H9 (cell line): ENCODE measurements at regions not wholly inside any gene's neighbourhood (a gene's known extent, or its start where the extent isn't known, plus 50 kb on each side); places are given as distances from the start of the nearest gene placed in this dataset.

Source experiments
- DNase-seq: peaks from one replicate; pipeline ENCODE4 v3.0.0-alpha.2; 2017
- H2AFZ ChIP-seq: one replicate; pipeline ENCODE4 v1.6.1; 2013; ENCODE audit warnings: mild to moderate bottlenecking, low read length, control low read depth, moderate library complexity
- H2AK5ac ChIP-seq: 2 replicates; pipeline ENCODE4 v1.6.1; 2013; ENCODE audit warnings: low read length, control low read depth, mixed read lengths; ENCODE audit not compliant: insufficient read length
- H2BK120ac ChIP-seq: one replicate; pipeline ENCODE4 v1.6.1; 2013; ENCODE audit warnings: low read depth, mild to moderate bottlenecking, low read length, control low read depth, inconsistent platforms; ENCODE audit not compliant: poor library complexity, severe bottlenecking
- H2BK12ac ChIP-seq: 2 replicates; pipeline ENCODE4 v1.6.1; 2013; ENCODE audit warnings: low read length, control low read depth, mixed read lengths, low read depth; ENCODE audit not compliant: insufficient read length
- H2BK15ac ChIP-seq: 2 replicates; pipeline ENCODE4 v1.6.1; 2013; ENCODE audit warnings: low read depth, low read length, control low read depth
- H2BK20ac ChIP-seq: one replicate; pipeline ENCODE4 v1.6.1; 2013; ENCODE audit warnings: low read depth, mild to moderate bottlenecking, low read length, control low read depth, inconsistent platforms; ENCODE audit not compliant: poor library complexity, severe bottlenecking
- H2BK5ac ChIP-seq: 2 replicates; pipeline ENCODE4 v1.6.1; 2013; ENCODE audit warnings: low read length, control low read depth, mixed read lengths; ENCODE audit not compliant: insufficient read length
- H3K14ac ChIP-seq: 2 replicates; pipeline ENCODE4 v1.6.1; 2013; ENCODE audit warnings: low read length, control low read depth; ENCODE audit not compliant: insufficient read depth
- H3K18ac ChIP-seq: 2 replicates; pipeline ENCODE4 v1.6.1; 2013; ENCODE audit warnings: low read depth, mild to moderate bottlenecking, mixed read lengths, low read length, control low read depth; ENCODE audit not compliant: insufficient read length
- H3K23ac ChIP-seq: 2 replicates; pipeline ENCODE4 v1.6.1; 2013; ENCODE audit warnings: low read length, control low read depth, mixed read lengths, low read depth; ENCODE audit not compliant: insufficient read length
- H3K23me2 ChIP-seq: 2 replicates; pipeline ENCODE4 v1.6.1; 2013; ENCODE audit warnings: low read depth, mild to moderate bottlenecking, mixed read lengths, low read length, control low read depth; ENCODE audit not compliant: insufficient read length, poor library complexity, severe bottlenecking
- H3K27ac ChIP-seq: 2 replicates; pipeline ENCODE4 v1.5.1; 2013; ENCODE audit warnings: low read length, control low read depth, mixed read lengths, low read depth; ENCODE audit not compliant: insufficient read length
- H3K27me3 ChIP-seq: 2 replicates; pipeline ENCODE4 v1.6.1; 2013; ENCODE audit warnings: low read length, control low read depth, inconsistent platforms; ENCODE audit not compliant: insufficient read depth
- H3K4ac ChIP-seq: 2 replicates; pipeline ENCODE4 v1.6.1; 2013; ENCODE audit warnings: low read depth, mild to moderate bottlenecking, control low read depth, inconsistent platforms, low read length, moderate library complexity
- H3K4me1 ChIP-seq: 2 replicates; pipeline ENCODE4 v1.6.1; 2013; ENCODE audit warnings: low read length, control low read depth, inconsistent platforms; ENCODE audit not compliant: insufficient read depth
- H3K4me2 ChIP-seq: 2 replicates; pipeline ENCODE4 v1.6.1; 2013; ENCODE audit warnings: low read length, control low read depth, mixed read lengths; ENCODE audit not compliant: insufficient read length, insufficient read depth
- H3K56ac ChIP-seq: 2 replicates; pipeline ENCODE4 v1.6.1; 2013; ENCODE audit warnings: low read depth, mild to moderate bottlenecking, mixed read lengths, low read length, control low read depth; ENCODE audit not compliant: insufficient read length
- H3K79me1 ChIP-seq: 2 replicates; pipeline ENCODE4 v1.6.1; 2013; ENCODE audit warnings: low read depth, mild to moderate bottlenecking, moderate library complexity, low read length, control low read depth, inconsistent platforms; ENCODE audit not compliant: insufficient read depth, poor library complexity, severe bottlenecking
- H3K79me2 ChIP-seq: 2 replicates; pipeline ENCODE4 v1.6.1; 2013; ENCODE audit warnings: low read length, control low read depth, inconsistent platforms; ENCODE audit not compliant: insufficient read depth
- H3K9ac ChIP-seq: 2 replicates; pipeline ENCODE4 v1.6.1; 2013; ENCODE audit warnings: low read length, control low read depth, mixed read lengths; ENCODE audit not compliant: insufficient read length; ENCODE audit errors: extremely low read depth
- H3K9me3 ChIP-seq: one replicate; pipeline ENCODE4 v1.6.1; 2013; ENCODE audit warnings: low read depth, low read length, inconsistent platforms; ENCODE audit not compliant: control insufficient read depth
- H3T11ph ChIP-seq: one replicate; pipeline ENCODE4 v1.6.1; 2013; ENCODE audit warnings: mild to moderate bottlenecking, low read length, control low read depth, inconsistent platforms
- H4K20me1 ChIP-seq: one replicate; pipeline ENCODE4 v1.6.1; 2013; ENCODE audit not compliant: control insufficient read depth, insufficient read length, insufficient read depth
- H4K5ac ChIP-seq: 2 replicates; pipeline ENCODE4 v1.6.1; 2013; ENCODE audit warnings: low read depth, mild to moderate bottlenecking, mixed read lengths, low read length, control low read depth; ENCODE audit not compliant: insufficient read length
- H4K8ac ChIP-seq: replicated peaks from 2 replicates; pipeline ENCODE4 v1.6.1; 2013; ENCODE audit warnings: low read length, control low read depth, mixed read lengths, low read depth; ENCODE audit not compliant: insufficient read length
- H4K91ac ChIP-seq: 2 replicates; pipeline ENCODE4 v1.6.1; 2013; ENCODE audit warnings: low read depth, mild to moderate bottlenecking, moderate library complexity, mixed read lengths, low read length, control low read depth; ENCODE audit not compliant: insufficient read length
- H3K27ac Mint-ChIP-seq, 3 experiments: 2 replicates in 2 of 3; 3 replicates in 1 of 3; pipeline ENCODE4 v1.8.0; 2020 to 2021; ENCODE audit warnings: mixed read lengths in 3 of 3, mild to moderate bottlenecking in 1 of 3, moderate library complexity in 1 of 3
- H3K27me3 Mint-ChIP-seq: 2 replicates; pipeline ENCODE4 v1.8.0; 2021; ENCODE audit warnings: low read depth, mild to moderate bottlenecking, moderate library complexity, mixed read lengths
- H3K36me3 Mint-ChIP-seq, 3 experiments: 2 replicates in 2 of 3; 3 replicates in 1 of 3; pipeline ENCODE4 v1.8.0; 2020 to 2021; ENCODE audit warnings: low read depth in 3 of 3, mixed read lengths in 3 of 3; ENCODE audit not compliant: insufficient read depth in 1 of 3
- H3K4me1 Mint-ChIP-seq, 2 experiments: 2 replicates each; pipeline ENCODE4 v1.8.0; 2020; ENCODE audit warnings: mixed read lengths in 2 of 2
- H3K4me3 Mint-ChIP-seq, 2 experiments: 2 replicates in 1 of 2; 3 replicates in 1 of 2; pipeline ENCODE4 v1.8.0; 2020 to 2021; ENCODE audit warnings: mild to moderate bottlenecking in 2 of 2, mixed read lengths in 2 of 2, moderate library complexity in 1 of 2
- H3K9me3 Mint-ChIP-seq, 2 experiments: 2 replicates in 1 of 2; 3 replicates in 1 of 2; pipeline ENCODE4 v1.8.0; 2020; ENCODE audit warnings: mild to moderate bottlenecking in 2 of 2, mixed read lengths in 2 of 2, moderate library complexity in 1 of 2
- CTCF ChIP-seq: fragments of 200-600 bp; sonication (generic); conservative IDR thresholded peaks from 3 replicates; pipeline ENCODE4 v1.8.0; 2021; ENCODE audit warnings: antibody characterized with exemption, mild to moderate bottlenecking
- WGBS: extraction: QIAGEN DNeasy Blood & Tissue Kit; methylation state at CpG from one replicate; pipeline ENCODE4 v1.1.7; 2013; ENCODE audit warnings: missing lambda C conversion rate, low lambda C conversion rate, mixed read lengths; ENCODE audit not compliant: insufficient read length; ENCODE audit errors: extremely low coverage; 5-methylcytosine and 5-hydroxymethylcytosine counted together

DNA sequence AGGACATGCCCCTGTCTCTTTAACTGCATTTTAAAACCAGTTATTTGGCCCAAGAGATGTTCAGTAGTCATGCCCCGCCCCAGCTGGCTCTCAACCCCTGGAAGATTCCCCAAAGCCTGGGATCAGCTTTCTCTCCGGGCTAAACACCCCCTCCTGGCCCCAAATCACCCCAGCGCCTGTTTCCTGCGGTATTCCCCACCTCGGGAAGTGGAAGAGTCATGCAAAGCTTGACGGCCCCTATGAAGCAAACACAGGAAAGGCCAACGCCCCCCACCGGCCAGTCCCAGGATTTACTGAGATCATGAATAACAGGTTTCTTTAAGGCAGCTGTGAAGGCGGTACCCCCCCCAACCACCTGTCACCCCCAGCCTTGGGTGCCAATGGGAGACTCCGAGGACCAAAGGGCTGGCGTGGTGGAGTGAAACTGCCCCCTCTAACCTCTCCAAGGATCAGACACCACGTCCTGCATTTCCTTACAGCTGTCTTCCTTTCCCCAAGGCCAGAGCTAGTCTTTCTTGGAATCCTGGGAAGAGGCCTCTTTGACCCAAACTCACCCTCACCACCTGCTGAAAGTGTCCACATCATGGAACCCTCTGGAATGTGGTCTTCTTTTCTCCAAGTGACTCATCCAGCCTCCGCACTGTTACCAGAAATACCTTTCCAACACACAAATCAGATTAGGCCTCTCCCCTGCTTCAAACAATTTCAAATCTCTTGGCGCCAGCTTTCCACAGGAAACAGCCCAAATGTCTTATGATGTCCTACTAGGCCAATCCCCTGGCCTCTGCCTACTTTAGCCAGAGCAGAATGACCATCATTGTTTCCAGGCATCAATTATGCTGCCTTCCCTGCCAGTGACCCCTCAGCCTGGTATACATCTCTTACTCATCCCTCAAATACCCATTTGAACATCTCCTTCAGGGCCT is 301.5 kb downstream of the ZEB1 start:
- Histone ChIP-seq H3K18ac (no peak overlapping the region), H2AFZ (no peak overlapping the region)
- WGBS: no CpG with 5 or more reads among the region's 14 CpGs

More for the DNA sequence above, 301.5 kb downstream of the ZEB1 start:
- H4K20me1 ChIP-seq: no peaks in the 10 kb centered on the region
- H3K23ac ChIP-seq: no peak overlapping the region
- DNase-seq: peak; percentile 86
- no peak overlapping the region for H3K27ac ChIP-seq
- no peak overlapping the region for H2BK15ac ChIP-seq
- no peaks in the 10 kb centered on the region for H3K79me1 ChIP-seq
- no peaks in the 10 kb centered on the region for H3K23me2 ChIP-seq
- no peak overlapping the region for H4K8ac ChIP-seq
- no peak overlapping the region for H3K4ac ChIP-seq
- Mint-ChIP-seq H3K27ac (no peak overlapping the region; a peak in 2 of 7 replicates), H3K4me3 (no peak overlapping the region), H3K36me3 (peaks cover 2 to 16% (median 9%) of the 10 kb centered on the region in 3 experiments; a peak in 5 of 7 replicates), H3K4me1 (peaks cover 14 to 21% of the 10 kb centered on the region in 2 experiments), H3K27me3 (no peaks in the 10 kb centered on the region), H3K9me3 (peaks cover 10 to 16% of the 10 kb centered on the region in 2 experiments)
- H3K4me1 ChIP-seq: 0 out of 2 replicates have a peak, but pooled peaks cover 3% of the 10 kb centered on the region
- no peak overlapping the region for H2BK5ac ChIP-seq
- no peak overlapping the region for H3K9ac ChIP-seq
- H4K91ac ChIP-seq: no peak overlapping the region
- H3K9me3 ChIP-seq: no peaks in the 10 kb centered on the region
- TF ChIP-seq CTCF: peak; percentile 65
- no peak overlapping the region for H4K5ac ChIP-seq
- no peak overlapping the region for H3K14ac ChIP-seq
- H2BK12ac ChIP-seq: no peak overlapping the region
- no peaks in the 10 kb centered on the region for H3K27me3 ChIP-seq
- H2BK20ac ChIP-seq: no peak overlapping the region
- no peak overlapping the region for H3T11ph ChIP-seq
- H3K56ac ChIP-seq: no peak overlapping the region
- no peak overlapping the region for H2BK120ac ChIP-seq
- H3K4me2 ChIP-seq: no peak overlapping the region
- no peaks in the 10 kb centered on the region for H3K79me2 ChIP-seq
- H2AK5ac ChIP-seq: no peak overlapping the region
